SK-N-MC (cell line): ENCODE measurements at regions not wholly inside any gene's neighbourhood (a gene's known extent, or its start where the extent isn't known, plus 50 kb on each side); places are given as distances from the start of the nearest gene placed in this dataset.

ENCODE experiments used
- EZH2 ChIP-seq: fragments of 200-600 bp; sonication (generic); IDR thresholded peaks from one replicate; pipeline ENCODE4 v1.6.1; 2017; ENCODE audit warnings: antibody characterized with exemption
- POLR2AphosphoS5 ChIP-seq: IDR thresholded peaks from 2 replicates; pipeline ENCODE4 v1.6.1; 2012; ENCODE audit warnings: mild to moderate bottlenecking, low read depth, low read length, borderline replicate concordance

DNA sequence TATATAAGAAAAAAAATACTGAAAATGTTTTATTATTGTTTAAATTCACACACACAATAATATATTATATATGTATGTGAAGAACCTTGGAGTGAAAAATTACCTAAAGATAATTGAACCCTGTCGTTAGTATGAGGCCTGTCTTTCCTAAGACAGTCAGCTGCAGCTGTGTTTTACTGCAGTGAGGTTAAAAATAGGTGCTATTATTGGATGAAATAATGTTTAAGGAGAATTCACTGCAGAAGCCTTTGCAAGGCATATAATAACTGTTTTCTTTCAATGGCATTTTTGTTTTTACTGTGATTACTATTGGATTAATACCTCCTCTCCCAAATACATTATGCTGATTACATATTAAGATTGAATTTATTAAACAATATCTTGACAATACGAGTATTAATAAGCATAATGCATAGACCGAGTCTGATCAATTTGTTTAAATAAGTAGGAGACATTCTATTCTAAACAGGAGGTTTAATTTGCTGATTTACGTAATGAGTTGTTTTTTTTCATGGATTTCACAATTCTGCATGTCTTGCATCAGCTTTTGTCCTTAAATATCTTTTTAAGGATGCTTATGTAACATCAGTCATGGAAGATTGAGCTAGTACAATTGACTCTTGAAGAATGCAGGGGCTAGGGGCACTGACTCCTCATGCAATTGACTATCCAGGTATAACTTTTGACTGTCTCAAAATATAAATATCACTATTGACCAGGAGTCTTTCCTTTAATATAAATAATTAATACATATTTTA lies 1181.1 kb upstream of the PCDH7 start:
- no peak for TF ChIP-seq EZH2
- no peak for TF ChIP-seq POLR2AphosphoS5
